ENCODE measurements at regions not wholly inside any gene's neighbourhood (a gene's known extent, or its start where the extent isn't known, plus 50 kb on each side); places are given as distances from the start of the nearest gene placed in this dataset.

DNA sequence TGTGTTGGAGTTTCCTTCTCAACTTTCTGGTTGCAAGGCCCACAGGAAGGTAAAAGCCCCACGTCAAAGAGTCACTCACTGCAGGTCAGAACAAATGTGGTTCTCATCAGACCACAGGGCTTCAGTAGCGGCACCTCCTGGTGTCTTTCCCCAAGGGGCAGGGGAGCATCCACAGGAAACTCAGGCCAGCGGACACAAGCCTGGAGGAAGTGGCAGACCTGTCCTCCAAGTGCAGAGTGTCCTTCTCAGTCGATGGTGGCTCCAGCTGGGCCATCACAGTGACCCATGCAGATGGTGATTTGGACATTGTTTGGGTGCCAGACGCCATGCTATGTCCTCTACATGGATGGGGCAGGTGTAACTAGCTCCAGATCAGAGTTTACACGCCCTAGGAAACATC lies 84.9 kb downstream of the ACKR3 start:
- peak; percentile 4 for DNase-seq (ENCODE audit: low spot score)

DNA sequence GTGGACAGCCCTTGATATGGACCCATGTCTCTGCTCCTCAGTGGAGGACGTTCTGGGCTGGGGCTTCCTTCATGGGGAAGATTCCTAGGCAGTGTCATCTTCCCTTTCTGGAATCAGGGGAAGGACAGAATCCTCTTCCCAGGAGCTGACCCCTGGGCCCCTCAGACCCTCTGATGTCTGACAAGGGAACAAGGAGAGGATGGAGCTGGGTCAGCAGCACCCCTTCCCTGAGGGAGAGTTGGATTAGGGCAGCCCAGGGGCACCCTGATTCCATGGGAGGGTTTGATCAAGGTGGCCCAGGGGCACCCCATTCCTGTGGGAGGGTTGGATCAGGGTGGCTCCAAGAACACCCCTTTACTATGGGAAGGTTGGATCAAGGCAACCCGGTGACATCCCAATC lies 86.5 kb downstream of the ACKR3 start:
- peak; percentile 3 for DNase-seq (ENCODE audit: low spot score)

DNA sequence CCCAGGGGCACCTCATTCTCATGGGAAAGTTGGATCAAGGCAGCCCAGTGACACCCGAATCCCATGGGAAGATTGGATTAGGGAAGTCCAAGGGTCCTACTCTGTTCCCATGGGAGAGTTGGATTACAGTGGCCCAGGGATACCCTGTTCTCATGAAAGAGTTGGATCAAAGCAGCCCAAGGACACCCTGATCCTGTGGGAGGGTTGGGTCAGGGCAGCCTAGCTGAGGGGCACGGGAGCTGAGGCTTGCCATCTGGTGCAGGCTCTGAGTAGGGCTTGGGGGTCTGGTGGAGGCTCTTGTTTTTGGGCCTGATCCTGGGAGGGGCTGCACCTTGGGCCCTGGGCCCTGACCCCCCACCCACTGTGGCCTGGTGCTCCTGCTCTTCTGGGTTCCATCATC lies 87.1 kb downstream of the ACKR3 start:
- DNase-seq (ENCODE audit: low spot score) = peak; percentile 5

DNA sequence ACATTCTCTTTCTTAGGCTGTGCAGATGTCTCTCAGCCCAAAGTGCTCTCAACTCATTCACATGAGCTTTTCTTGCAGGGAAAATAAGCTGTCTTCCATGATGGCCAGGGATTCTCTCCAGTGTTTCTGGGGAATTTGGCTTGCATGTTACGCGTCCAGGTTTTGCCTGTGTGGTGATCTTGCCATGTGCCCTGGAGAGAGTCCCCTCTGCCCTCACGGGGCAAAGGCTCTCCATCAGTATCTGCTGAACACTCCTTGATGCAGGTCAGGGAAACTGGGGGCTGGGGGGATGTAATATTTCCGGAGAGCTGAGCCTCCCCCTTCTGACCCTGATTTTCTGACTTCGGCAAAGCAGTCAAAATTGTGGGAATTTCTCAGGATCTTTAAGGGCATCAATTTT lies 87.6 kb downstream of the ACKR3 start:
- DNase-seq (ENCODE audit: low spot score) = peak; percentile 6

DNA sequence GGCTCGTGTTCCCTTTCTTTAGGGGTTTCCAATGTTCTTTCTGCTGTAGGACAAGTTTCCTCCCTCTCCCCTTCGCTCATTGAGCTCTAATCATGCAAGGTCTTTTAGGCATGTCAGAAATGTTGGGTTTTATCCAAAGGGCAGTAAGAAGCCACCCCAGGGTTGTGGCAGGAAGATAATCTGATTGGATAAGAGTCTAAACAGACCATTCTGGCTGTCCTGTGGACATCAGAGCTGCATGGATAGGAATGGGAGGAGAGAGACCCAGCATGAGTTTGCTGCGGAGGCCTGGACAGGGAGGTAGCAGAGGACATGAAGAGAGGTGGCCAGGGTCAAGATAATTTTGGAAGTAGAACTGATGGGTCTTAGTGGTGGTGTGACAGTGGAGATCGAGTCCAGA lies 88.2 kb downstream of the ACKR3 start:
- peak; percentile 2 for DNase-seq (ENCODE audit: low spot score)

DNA sequence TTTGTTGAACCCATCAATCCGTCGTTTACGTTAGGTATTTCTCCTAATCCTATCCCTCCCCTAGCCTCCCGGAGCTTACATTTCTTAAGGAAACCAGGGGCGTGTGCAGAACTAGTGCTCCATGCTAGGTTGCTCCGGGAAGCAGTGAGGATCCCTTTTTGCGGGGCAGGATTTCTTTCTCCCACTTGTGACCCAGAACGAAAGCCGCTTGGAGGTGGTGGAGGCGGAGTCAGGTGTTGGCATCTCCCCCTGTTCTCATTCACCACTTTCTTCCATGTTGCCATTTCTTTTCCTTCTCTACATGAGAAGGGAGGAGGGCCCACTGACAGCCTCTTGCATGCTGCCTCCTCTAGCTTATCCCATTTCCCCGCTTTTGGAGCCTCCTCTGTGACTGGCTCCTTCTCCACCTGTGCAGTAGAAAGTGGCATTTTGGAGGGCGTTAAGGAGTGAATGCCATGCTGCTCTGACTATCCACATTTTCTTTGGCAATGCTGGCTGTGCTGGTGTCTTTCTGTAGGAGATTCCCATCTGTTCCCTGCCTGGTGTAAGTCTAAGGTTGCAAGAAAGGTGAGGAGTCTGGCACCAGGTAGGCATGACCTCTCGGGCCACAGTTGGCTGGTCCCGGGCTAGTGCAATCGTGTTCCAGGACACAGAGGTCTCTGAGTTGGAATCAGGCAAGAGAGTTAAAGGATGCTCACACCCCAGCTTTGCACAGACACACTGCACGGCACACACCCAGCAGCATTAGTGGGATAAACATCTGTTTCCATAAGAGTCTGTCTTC lies 89.5 kb downstream of the ACKR3 start:
- DNase-seq (ENCODE audit: low spot score) = peak; percentile 7

DNA sequence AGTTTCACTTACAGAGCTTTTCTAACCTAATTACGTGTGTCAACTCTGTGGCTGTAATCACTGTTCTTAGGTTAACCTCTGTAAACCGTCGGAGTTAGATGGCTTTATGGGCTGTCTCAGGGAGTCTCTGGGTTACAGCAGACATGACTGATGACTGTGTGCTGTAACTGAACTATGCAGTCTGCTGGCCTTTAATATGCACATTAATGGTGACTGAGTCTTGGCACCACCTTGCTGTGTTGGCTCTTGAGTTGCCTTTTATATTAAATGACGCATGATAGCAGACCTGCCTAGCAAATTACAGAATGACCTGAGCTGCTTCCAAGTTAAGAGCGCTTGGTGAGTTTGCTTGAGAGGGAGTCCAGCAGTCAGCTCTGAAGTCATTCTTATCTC lies 90.1 kb downstream of the ACKR3 start:
- DNase-seq (ENCODE audit: low spot score) = peak; percentile 6

DNA sequence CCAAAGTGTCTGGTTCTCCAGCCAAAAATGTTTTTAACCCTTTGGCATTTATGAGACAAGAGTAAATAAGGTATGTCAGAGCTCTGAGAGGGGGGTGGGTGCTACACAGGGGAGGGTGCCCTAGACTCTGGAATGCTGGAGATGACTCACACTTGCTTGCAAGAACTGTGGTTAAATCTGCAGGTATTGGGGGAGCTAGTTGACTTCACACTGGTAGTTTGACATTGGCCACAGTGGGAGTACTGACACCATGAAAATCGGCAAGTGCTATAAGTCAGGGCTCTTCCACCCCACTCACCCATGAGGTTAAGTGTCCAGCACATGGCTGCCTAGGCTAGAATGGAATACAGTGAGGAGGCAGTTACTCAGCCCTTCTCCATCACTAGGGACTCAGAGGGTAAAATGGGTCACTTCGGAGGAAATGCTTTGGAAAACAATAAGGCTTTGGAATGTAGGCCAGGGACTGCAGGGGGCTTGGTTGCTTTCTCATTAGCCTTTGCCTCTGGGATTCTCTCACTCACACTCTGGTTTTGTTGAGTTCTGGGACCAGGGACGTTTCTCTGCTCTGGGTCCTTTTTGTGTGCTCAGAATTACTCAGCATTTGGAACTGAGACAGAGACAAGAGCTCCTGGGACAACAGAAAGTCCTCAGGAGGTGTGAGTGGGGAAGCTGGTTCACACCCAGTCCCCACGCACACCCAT lies 91.6 kb downstream of the ACKR3 start:
- no peak for DNase-seq (ENCODE audit: low spot score)

DNA sequence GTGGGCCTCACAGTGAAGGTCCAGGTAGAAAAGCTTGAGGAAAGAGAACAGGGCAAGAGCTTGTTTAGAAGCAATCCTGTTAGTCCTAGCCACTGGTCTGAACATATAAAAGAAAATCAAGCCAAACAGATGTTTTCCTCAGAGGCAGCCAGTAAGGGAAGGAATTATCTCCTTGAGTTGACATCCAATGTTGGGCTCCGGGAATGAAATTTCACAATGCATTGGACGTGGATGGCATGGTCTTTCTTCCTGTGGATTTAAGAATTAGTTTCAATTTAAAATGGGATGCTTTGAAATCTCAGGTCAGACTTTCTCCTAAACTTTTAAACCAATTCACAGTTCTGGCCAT lies 92.1 kb downstream of the ACKR3 start:
- DNase-seq (ENCODE audit: low spot score) = peak; percentile 10

DNA sequence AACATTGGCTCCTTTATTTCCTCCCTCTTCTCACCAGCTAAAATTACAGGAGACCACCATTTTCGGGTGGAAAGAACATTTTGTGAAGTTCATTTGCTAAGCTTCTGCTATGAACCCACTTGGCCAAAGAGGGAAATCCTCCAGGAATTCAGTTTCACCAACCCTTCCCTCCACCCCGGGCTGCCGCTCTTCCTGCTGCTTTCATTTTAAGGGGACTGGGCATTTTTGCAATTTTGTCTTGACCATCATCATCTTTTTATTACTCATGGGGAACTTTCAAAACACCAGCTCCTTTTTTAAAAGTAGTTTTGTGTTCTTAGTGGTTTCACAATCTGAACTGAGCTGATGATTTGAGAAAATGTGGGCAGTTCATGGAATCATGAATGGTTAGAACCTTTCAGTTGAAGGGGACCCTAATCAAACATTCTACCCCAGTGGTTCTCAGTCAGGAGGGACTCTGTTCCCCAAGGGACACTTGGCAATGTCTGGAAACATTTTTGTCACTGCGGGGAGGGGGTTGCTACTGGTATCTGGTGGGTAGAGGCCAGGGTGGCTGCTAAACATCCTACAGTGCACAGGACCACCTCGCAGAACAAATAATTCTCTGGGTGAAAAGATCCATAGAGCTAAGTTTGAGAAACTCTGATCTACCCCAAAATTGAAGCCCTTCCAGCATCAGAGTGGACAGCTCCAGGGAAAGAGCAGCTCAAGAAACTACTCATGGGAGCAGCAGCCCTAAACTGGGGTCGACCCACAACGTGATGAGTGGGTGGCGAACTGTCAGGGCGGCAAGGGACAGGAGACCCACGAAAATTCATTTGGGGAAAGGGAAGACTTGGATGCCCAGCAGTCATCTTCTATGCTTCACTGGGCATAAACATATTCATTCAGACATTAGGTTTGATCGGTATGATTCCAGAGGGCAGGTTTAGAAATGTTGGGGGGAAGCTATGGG lies 92.9 kb downstream of the ACKR3 start:
- peak; percentile 5 for DNase-seq (ENCODE audit: low spot score)

DNA sequence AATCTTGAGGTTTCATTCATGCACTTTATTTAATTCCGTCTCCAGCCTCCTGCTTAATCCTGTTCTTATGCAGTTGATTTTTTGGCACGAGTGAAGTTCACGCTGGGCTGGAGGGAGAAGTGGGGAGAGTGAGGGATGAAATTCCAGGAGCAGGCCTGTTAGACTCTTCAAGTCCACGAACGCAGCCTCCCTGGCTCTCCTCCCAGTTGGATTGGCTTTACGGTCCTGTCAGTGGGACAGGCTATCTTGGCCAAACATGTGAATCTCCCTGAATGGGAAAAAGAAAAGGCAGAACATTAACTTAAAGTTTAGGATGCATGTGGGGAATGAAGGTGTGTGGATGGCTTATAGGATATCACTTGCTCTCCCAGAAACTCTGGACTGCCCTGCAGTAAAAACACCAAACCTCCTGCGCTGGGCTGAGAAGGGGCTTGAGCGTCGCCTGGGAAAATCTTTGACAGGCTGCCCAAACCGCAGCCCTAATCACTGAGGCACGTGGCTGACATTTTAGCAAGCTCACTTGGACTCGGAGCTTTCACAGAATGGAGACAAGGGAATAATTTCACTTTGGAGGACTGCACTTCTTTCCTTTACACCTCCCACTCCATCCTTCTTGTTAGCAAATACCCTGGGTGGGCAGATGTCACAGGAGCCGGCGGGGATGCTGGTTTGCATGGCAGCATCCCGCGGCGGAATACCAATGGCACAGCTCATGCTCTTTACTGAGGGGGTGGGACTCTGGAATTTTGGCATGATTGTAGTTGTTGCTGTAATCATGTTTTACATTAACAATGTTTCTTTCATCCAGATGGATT lies 93.9 kb downstream of the ACKR3 start:
- peak; percentile 72 for DNase-seq (ENCODE audit: low spot score)

DNA sequence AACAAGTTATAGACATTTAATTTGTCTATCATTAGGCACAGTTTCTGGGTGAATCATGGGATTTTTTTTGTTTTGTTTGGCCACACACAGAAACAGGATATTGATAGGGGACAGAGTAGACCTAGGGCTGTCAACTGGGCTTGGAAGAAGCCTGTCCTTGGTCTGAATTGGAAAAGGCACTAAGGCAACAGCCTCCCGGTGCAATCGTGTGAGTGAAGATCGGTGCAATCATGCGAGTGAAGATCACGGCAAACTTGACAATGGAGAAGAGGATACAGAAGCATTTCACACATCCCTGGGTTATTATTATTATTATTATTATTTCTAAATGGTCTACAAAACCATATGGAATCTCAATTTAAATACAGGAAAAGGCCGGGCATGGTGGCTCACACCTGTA lies 94.5 kb downstream of the ACKR3 start:
- peak; percentile 5 for DNase-seq (ENCODE audit: low spot score)

DNA sequence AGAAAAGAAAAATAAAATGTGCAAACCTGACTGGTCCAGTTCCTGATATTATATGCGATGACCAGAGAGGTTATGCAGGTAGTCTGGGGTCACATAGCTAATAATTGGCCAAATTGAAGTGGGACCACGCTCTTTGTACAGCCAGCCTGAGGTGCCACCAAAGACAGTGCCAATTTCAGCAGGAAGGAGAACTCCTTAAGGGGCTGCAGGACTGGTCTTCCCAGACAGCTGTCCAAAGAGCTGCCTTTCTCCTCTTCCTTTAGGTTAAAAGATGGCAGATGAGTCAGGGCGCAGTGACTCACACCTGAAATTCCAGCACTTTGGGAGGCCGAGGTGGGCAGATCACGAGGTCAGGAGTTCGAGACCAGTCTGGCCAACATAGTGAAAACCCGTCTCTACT lies 95.5 kb downstream of the ACKR3 start:
- peak; percentile 0 for DNase-seq (ENCODE audit: low spot score)

DNA sequence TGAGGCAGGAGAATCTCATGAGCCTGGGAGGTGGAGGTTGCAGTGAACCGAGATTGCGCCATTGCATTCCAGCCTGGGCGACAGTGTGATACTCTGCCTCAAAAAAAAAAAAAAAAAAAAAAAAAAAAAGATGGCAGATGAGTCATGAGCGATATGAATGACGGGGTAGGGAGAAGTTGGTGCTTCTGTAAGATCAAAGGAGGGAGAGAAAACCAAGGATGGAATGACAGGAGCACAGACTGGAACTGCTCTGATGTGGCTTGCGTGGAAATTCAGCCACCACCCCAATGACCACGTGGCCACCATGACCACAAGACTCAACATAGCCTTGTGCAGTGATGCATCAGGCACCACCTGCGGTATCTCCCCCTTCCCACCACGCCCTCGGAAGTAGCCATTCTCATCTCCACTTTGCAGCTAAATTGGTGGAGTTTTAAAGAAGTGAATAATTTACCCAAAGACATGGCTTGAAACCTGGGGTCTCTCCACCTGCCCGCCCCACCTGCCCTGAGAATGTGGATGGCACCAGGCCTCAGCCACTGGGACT lies 96.0 kb downstream of the ACKR3 start:
- no peak for DNase-seq (ENCODE audit: low spot score)

DNA sequence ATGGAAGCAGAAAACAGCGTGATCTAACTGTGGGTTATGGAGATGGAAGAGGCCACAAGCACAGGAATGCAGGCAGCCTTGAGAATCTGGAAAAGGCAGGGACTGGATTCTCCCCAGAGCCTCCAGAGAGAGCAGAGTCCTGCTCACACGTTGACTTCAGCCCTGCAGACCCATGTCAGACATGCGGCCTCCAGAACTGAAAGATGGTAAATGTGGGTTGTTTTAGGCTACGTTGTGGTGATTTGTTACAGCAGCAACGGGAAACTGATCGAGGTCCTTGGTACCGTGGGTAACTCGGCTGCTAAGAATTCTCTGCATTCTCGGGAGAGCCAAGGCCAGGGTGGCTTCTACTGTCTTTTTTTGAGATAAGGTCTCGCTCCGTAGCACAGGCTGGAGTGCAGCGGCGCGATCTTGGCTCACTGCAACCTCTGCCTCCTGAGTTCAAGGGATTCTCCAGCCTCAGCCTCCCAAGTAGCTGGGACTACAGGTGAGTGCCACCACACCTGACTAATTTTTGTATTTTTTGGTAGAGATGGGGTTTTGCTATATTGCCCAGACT lies 97.1 kb downstream of the ACKR3 start:
- peak; percentile 2 for DNase-seq (ENCODE audit: low spot score)

DNA sequence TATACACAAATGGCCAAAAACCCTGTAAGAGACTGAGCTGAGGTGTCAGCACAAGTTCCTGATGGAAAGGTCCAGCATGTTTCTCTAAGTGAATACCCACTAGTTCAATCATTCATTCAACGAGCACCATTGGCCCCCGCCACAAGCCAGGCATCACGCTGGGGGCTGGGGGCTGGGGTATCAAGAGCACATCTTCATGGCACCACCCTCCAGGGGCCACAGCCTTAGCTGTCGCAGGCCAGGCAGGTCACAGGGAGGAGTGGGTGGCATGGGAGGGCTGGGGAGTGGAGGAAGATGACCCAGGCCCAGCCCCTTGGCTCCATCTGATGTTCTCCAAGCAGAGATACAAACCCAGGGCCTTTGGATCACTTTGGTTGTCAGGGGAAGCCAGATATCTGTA lies 97.9 kb downstream of the ACKR3 start:
- no peak for DNase-seq (ENCODE audit: low spot score)

DNA sequence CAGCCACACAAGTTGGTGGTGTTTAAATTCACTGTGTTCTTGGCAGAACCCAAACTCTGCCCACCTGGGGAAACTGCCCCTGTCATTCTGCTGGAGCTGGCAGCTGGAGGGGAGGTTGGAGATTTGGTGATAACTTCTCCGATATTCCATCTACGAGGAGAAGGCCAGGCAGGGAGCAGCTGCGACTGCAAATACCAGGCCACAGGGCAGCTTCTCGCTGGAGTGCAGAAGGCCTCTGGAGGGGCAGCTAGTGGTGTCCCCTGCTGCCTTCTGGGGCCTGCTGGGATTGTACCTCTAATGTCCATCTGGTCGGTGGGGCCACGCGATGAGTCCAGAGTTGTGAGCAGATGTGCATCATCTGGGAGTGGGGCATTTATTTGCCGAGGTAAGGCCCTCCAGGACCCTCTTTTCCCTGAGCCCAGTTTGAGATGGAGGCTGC lies 98.9 kb downstream of the ACKR3 start:
- DNase-seq (ENCODE audit: low spot score) = no peak

DNA sequence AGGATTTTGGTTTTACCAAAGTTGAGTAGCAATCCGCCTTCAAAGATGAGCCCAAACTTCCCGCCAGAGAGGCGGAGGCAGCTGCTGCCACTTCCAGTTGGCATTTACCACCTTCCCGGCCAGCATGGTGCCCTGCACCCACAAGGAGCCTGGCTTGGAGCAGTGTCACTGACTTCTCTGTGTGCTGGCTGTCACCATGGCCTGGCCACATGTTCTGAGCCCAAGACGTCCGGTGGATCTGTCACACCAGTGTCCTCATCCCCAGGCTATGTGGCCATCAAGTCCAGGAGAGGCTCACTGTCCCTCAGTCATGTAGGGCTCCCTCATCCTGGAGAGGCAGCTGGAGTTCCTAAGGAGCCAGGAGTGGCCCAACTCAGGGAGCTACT lies 100.6 kb downstream of the ACKR3 start:
- no peak for DNase-seq (ENCODE audit: low spot score)

DNA sequence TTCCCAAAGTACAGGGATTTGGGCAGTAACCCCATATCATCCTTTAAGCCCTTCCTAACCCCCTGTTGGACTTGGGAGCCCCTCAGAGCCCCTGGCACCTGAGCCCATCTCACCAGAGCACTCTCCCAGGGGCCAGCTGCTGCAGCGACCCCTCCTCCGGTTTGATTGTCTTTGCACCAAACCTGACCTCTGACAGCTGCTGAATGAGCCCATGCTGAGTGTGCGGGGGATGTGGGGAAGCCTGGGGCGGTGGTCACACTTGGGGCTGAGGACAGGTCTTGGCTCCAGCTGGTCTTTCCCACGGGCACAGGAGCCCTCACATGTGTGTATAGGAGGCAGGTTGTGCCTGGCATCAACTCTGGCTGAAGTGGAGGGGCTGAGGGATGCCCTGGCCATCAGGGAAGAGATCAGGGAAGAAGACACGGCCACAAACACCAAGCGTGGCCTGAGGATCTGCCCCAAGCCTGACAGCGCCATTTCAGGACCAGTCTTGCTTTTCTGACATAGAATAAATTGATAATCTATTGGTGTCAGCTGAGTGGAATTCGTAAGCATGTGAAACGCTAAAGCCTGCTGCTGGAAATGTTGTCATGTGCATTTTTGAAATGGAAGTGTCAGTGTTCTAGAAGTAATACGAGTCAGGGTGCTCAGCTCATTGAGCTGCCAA lies 102.4 kb downstream of the ACKR3 start:
- no peak for DNase-seq (ENCODE audit: low spot score)

DNA sequence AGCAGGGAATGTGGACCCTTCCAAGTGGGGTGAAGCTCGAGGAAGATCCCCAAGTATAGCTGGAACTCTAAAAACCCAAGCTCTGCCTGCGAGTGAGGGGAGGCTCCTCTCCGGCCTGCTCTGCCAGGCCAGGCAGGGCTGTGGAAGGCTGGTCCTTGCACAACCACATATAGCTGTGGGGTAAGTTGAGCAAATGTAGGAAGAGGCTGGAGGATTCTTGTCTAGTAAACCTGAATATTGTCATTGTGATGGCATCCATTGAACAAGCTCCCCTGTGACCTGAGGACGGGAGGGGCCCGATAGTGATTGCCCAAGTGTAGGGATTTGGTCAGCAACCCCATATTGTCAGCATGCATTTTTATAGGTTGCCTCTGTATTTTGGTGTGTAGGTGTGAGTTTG lies 103.0 kb downstream of the ACKR3 start:
- DNase-seq (ENCODE audit: low spot score) = no peak
